ENCODE measurements at regions not wholly inside any gene's neighbourhood (a gene's known extent, or its start where the extent isn't known, plus 50 kb on each side); places are given as distances from the start of the nearest gene placed in this dataset.

GRCh38 chr12:47558625-47559345 is 147.0 kb downstream of the RPAP3 start:
- DNase-seq: no peak

- no peak for DNase-seq
Observed at GRCh38 chr12:47557386-47557785, 148.4 kb downstream of the RPAP3 start.

- DNase-seq: no peak
Observed at GRCh38 chr12:47556261-47557030, 149.4 kb downstream of the RPAP3 start.

- no peak for DNase-seq
Observed at GRCh38 chr12:47554046-47554653, 151.7 kb downstream of the RPAP3 start.

GRCh38 chr12:47553266-47553665 is 152.6 kb downstream of the RPAP3 start:
- no peak for DNase-seq

GRCh38 chr12:47551426-47551851 is 154.4 kb downstream of the RPAP3 start:
- no peak for DNase-seq

- DNase-seq: no peak
Observed at GRCh38 chr12:47549258-47549657, 156.6 kb downstream of the RPAP3 start.

GRCh38 chr12:47548401-47548800 is 157.4 kb downstream of the RPAP3 start:
- DNase-seq: no peak

- no peak for DNase-seq
Observed at GRCh38 chr12:47547077-47547476, 158.8 kb downstream of the RPAP3 start.

GRCh38 chr12:47545938-47546609 is 159.8 kb downstream of the RPAP3 start:
- no peak for DNase-seq

GRCh38 chr12:47534695-47535094 is 171.1 kb downstream of the RPAP3 start:
- no peak for DNase-seq

- DNase-seq: no peak
Observed at GRCh38 chr12:47530050-47530449, 175.8 kb downstream of the RPAP3 start.

- no peak for DNase-seq
Observed at GRCh38 chr12:47527816-47528215, 178.0 kb downstream of the RPAP3 start.

GRCh38 chr12:47520029-47520428 is 185.8 kb downstream of the RPAP3 start:
- DNase-seq: no peak

- DNase-seq: no peak
Observed at GRCh38 chr12:47517122-47517521, 188.7 kb downstream of the RPAP3 start.

GRCh38 chr12:47509398-47509851 is 196.4 kb downstream of the RPAP3 start:
- no peak for DNase-seq

GRCh38 chr12:47507221-47507620 is 198.6 kb downstream of the RPAP3 start:
- DNase-seq: no peak

GRCh38 chr12:47504775-47505446 is 200.9 kb downstream of the RPAP3 start:
- no peak for DNase-seq

- DNase-seq: no peak
Observed at GRCh38 chr12:47493801-47494200, 212.0 kb downstream of the RPAP3 start.

GRCh38 chr12:47491516-47492305 is 214.1 kb downstream of the RPAP3 start:
- DNase-seq: no peak

GRCh38 chr12:47488888-47489287 is 216.9 kb downstream of the RPAP3 start:
- no peak for DNase-seq

GRCh38 chr12:47481041-47481440 is 224.8 kb downstream of the RPAP3 start:
- no peak for DNase-seq
